RCC 7860 (cell line): ENCODE measurements at regions not wholly inside any gene's neighbourhood (a gene's known extent, or its start where the extent isn't known, plus 50 kb on each side); places are given as distances from the start of the nearest gene placed in this dataset.
A peak's percentile ranks its signal among the peaks of the same experiment; 100 is the strongest.
"Not testable (repeated sequence)": the region's sequence is repeated elsewhere in the genome, so short reads cannot be mapped to it uniquely, and the experiment has no call there.

Experiments
- DNase-seq: peaks from one replicate; pipeline ENCODE4 v3.0.0-alpha.2; 2015; ENCODE audit warnings: low spot score
- FAIRE-seq: peaks from 2 replicates; lab custom pipeline; 2012; peaks lifted over from hg19 to GRCh38; lab: Jason Lieb, UNC

- DNase-seq (no peak), FAIRE-seq (no peak)
Observed at GRCh38 chr18:55706898-55707297, 118.9 kb upstream of the TCF4 start.

GRCh38 chr18:55699233-55699765 lies 111.3 kb upstream of the TCF4 start:
- FAIRE-seq (no peak), DNase-seq (no peak)

GRCh38 chr18:55696811-55697210 lies 108.8 kb upstream of the TCF4 start:
- DNase-seq (no peak), FAIRE-seq (no peak)

- DNase-seq, result peak; percentile 80
- peak; percentile 90 for FAIRE-seq
Observed at GRCh38 chr18:55695091-55695490, 107.1 kb upstream of the TCF4 start.

GRCh38 chr18:55694291-55694690 lies 106.3 kb upstream of the TCF4 start:
- FAIRE-seq (peak; percentile 70), DNase-seq (peak; percentile 60)

GRCh38 chr18:55688030-55688429 lies 100.0 kb upstream of the TCF4 start:
- FAIRE-seq, result no peak
- DNase-seq, result no peak

- no peak for FAIRE-seq
- no peak for DNase-seq
Observed at GRCh38 chr18:55687106-55687505, 99.1 kb upstream of the TCF4 start.

- DNase-seq (no peak), FAIRE-seq (no peak)
Observed at GRCh38 chr18:55685638-55686037, 97.6 kb upstream of the TCF4 start.

GRCh38 chr18:55672574-55673361 lies 84.8 kb upstream of the TCF4 start:
- FAIRE-seq (no peak), DNase-seq (no peak)

- FAIRE-seq, result no peak
- no peak for DNase-seq
Observed at GRCh38 chr18:55665506-55665905, 77.5 kb upstream of the TCF4 start.

- FAIRE-seq, DNase-seq: not testable (repeated sequence)
Observed at GRCh38 chr18:55664758-55665400, 76.9 kb upstream of the TCF4 start.

GRCh38 chr18:55663891-55664290 lies 75.9 kb upstream of the TCF4 start:
- DNase-seq (no peak), FAIRE-seq (no peak)

GRCh38 chr18:55658598-55658997 lies 70.6 kb upstream of the TCF4 start:
- FAIRE-seq (no peak), DNase-seq (no peak)

- FAIRE-seq (no peak), DNase-seq (no peak)
Observed at GRCh38 chr18:55657572-55658331, 69.8 kb upstream of the TCF4 start.

GRCh38 chr18:55654986-55655385 lies 67.0 kb upstream of the TCF4 start:
- DNase-seq, result no peak
- FAIRE-seq, result no peak

- FAIRE-seq (no peak), DNase-seq (no peak)
Observed at GRCh38 chr18:55651236-55651635, 63.2 kb upstream of the TCF4 start.

GRCh38 chr18:55650363-55650870 lies 62.4 kb upstream of the TCF4 start:
- FAIRE-seq, result no peak
- DNase-seq, result no peak

- FAIRE-seq, result no peak
- DNase-seq, result no peak
Observed at GRCh38 chr18:55647331-55647730, 59.3 kb upstream of the TCF4 start.

GRCh38 chr18:55642191-55642590 lies 54.2 kb upstream of the TCF4 start:
- DNase-seq, result no peak
- FAIRE-seq, result no peak

- no peak for DNase-seq
- no peak for FAIRE-seq
Observed at GRCh38 chr18:55641486-55641885, 53.5 kb upstream of the TCF4 start.
